LNCaP clone FGC (cell line): ENCODE measurements at regions not wholly inside any gene's neighbourhood (a gene's known extent, or its start where the extent isn't known, plus 50 kb on each side); places are given as distances from the start of the nearest gene placed in this dataset.
"Not testable (repeated sequence)": the region's sequence is repeated elsewhere in the genome, so short reads cannot be mapped to it uniquely, and the experiment has no call there.

Experiments
- DNase-seq: peaks from one replicate; pipeline ENCODE4 v3.0.0-alpha.2; 2011; ENCODE audit warnings: low read depth
- H3K4me3 ChIP-seq: 2 replicates; pipeline ENCODE4 v1.5.1; 2011; ENCODE audit warnings: mild to moderate bottlenecking, low read depth, low read length, control low read depth
- CTCF ChIP-seq: IDR thresholded peaks from 2 replicates; pipeline ENCODE4 v1.5.1; 2012; ENCODE audit warnings: mild to moderate bottlenecking; ENCODE audit not compliant: control insufficient read depth, insufficient read depth; ENCODE audit errors: extremely low read depth

- DNase-seq, result no peak
- H3K4me3 ChIP-seq, result no peak overlapping the region
- TF ChIP-seq CTCF, result no peak
Measured at GRCh38 chr11:130677486-130678153, 229.2 kb downstream of the ADAMTS15 start.

- DNase-seq, result no peak
- no peak overlapping the region for H3K4me3 ChIP-seq
- no peak for TF ChIP-seq CTCF
Measured at GRCh38 chr11:130679247-130679646, 230.8 kb downstream of the ADAMTS15 start.

- H3K4me3 ChIP-seq, DNase-seq: not testable (repeated sequence)
Measured at GRCh38 chr11:130682471-130682870, 233.8 kb downstream of the SNX19 start.

- no peak for DNase-seq
- TF ChIP-seq CTCF, result no peak
- no peak overlapping the region for H3K4me3 ChIP-seq
Measured at GRCh38 chr11:130689222-130689908, 226.9 kb downstream of the SNX19 start.

- no peak for TF ChIP-seq CTCF
- H3K4me3 ChIP-seq, result no peak overlapping the region
- DNase-seq, result no peak
Measured at GRCh38 chr11:130691581-130691980, 224.7 kb downstream of the SNX19 start.

- DNase-seq, result no peak
- TF ChIP-seq CTCF, result no peak
- H3K4me3 ChIP-seq, result no peak overlapping the region
Measured at GRCh38 chr11:130692220-130692619, 224.1 kb downstream of the SNX19 start.

- no peak for DNase-seq
- no peak for TF ChIP-seq CTCF
- H3K4me3 ChIP-seq, result no peak overlapping the region
Measured at GRCh38 chr11:130693543-130693942, 222.7 kb downstream of the SNX19 start.
